ENCODE measurements at regions not wholly inside any gene's neighbourhood (a gene's known extent, or its start where the extent isn't known, plus 50 kb on each side); places are given as distances from the start of the nearest gene placed in this dataset.
"Not testable (repeated sequence)": the region's sequence is repeated elsewhere in the genome, so short reads cannot be mapped to it uniquely, and the experiment has no call there.

DNA sequence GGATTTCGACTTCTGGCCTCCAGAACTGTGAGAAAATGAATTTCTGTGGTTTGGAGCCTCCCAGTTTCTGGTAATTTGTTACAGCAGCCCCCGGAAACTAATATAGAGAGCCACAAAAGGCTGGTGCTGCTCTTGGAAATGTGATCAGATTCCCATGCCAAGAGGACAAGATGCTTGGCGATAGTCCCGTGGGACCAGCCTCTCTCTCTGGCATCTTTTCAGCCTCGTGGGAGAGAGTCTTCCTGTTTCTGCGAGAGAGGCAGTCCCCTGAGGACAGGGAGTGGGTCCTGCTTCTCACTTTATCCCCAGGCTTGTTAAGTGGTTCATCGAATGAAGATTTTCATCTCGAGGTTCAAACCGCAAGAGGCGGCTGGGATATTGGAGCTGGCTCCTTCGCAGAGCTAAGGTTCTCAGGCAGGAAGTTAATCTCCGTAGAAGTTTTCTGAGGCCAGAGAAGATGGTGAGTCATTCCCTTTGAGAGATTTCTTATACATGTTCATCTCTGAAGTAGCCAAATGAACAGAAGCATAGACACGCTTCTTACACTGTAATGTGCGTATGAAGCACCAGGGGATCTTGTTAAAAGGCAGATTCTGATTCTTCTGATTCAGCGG, 211.6 kb upstream of the SDK2 start:
- peaks cover 0 to 15% (median 0%) of the 10 kb centered on the region in 11 donors for H3K9me3 ChIP-seq
- H3K27ac ChIP-seq = peak overlapping the region in 1 of 10 donors; percentile 15
- DNase-seq = peak in 1 of 2 donors; percentile 9
- H3K27me3 ChIP-seq = peaks cover 0 to 13% (median 4%) of the 10 kb centered on the region in 7 donors
- 61 to 69% methylated on average over 15 of the region's 15 CpGs for WGBS, 2 donors
- H3K4me1 ChIP-seq = peaks cover 0 to 11% (median 0%) of the 10 kb centered on the region in 9 donors
- H3K4me3 ChIP-seq = no peak overlapping the region
- H3K36me3 ChIP-seq = no peaks in the 10 kb centered on the region
- peak in 4 of 8 donors; percentile 54 to 75 (median 62) for ATAC-seq
- TF ChIP-seq, protein P1, sequence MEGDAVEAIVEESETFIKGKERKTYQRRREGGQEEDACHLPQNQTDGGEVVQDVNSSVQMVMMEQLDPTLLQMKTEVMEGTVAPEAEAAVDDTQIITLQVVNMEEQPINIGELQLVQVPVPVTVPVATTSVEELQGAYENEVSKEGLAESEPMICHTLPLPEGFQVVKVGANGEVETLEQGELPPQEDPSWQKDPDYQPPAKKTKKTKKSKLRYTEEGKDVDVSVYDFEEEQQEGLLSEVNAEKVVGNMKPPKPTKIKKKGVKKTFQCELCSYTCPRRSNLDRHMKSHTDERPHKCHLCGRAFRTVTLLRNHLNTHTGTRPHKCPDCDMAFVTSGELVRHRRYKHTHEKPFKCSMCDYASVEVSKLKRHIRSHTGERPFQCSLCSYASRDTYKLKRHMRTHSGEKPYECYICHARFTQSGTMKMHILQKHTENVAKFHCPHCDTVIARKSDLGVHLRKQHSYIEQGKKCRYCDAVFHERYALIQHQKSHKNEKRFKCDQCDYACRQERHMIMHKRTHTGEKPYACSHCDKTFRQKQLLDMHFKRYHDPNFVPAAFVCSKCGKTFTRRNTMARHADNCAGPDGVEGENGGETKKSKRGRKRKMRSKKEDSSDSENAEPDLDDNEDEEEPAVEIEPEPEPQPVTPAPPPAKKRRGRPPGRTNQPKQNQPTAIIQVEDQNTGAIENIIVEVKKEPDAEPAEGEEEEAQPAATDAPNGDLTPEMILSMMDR (IDR thresholded peaks at IDR 0.05) = no peak
- intact Hi-C loops (cut with DNase I) = loop anchor here in 1 of 10 donors (10.0 kb wide), 1 partner anchor 201 kb away; no protein-coding TSS in a partner anchor

DNA sequence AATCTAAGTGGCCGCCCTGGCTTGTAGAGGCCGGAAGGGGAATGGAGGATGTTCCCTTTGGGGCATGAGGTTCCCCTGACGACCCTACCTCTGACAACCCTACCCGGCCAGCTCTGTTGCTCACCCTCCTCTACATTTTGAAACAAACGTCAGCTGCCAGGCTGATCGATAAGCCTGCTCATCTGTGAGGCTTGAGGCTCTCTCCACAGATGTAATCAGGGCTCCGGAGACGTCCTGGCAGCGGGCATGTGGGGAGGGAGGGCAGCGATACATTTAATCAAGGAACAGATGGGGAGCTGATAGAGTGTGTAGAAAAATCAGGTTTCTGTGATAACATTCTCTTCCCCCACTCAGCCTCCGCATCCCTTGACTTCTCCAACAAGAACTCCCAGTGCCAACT, 212.3 kb upstream of the SDK2 start:
- intact Hi-C loops (cut with DNase I) = loop anchor here in 1 of 10 donors (10.0 kb wide), 1 partner anchor 202 kb away; no protein-coding TSS in a partner anchor
- ATAC-seq (no peak), DNase-seq (no peak)
- 62 to 70% methylated on average over 11 of the region's 11 CpGs for WGBS, 2 donors
- peak overlapping the region in 1 of 10 donors; percentile 15 for H3K27ac ChIP-seq
- TF ChIP-seq, protein P1 (IDR thresholded peaks at IDR 0.05) = no peak
- H3K27me3 ChIP-seq = peaks cover 0 to 13% (median 4%) of the 10 kb centered on the region in 7 donors
- peaks cover 0 to 11% (median 0%) of the 10 kb centered on the region in 9 donors for H3K4me1 ChIP-seq
- no peaks in the 10 kb centered on the region for H3K36me3 ChIP-seq
- no peak overlapping the region for H3K4me3 ChIP-seq
- H3K9me3 ChIP-seq = peaks cover 0 to 15% (median 0%) of the 10 kb centered on the region in 11 donors

DNA sequence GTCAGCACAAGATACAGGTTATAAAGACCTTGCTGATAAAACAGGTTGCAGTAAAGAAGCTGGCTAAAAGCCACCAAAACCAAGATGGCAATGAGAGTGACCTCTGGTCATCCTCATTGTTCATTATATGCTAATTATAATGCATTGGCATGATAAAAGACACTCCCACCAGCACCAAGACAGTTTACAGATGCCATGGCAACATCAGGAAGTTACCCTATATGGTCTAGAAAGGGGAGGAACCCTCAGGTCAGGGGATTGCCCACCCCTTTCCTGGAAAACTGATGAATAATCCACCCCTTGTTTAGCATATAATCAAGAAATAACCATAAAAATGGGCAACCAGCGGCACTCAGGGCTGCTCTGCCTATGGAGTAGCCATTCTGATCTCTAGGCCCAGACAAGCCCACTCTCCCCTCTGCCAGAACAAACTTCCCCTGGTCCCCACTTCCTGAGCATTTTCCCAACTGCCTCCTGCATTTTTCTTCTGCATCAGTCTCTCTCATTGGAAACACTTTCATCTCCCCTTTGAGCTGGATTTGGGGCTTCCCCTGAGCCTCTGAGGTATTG, 215.3 kb upstream of the SDK2 start:
- peaks cover 0 to 10% (median 0%) of the 10 kb centered on the region in 11 donors for H3K9me3 ChIP-seq

DNA sequence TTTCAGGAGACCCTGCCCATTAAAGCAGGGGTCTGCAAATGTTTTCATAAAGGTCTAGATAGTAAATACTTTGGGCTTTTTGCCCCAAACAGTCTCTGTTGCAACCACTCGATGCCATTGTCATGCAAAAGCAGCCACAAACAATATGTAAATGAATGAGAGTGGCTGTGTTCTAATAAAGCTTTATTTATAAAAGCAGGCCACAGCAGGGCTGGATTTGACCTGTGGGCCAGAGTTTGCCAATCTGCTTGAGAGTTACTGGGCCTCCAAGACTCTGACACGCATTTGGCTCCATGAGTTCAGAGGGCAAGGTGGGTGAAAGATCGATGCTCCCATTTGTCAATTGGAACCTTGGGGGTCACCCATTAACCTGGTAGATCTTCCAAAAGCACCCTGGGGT, 217.3 kb upstream of the SDK2 start:
- H3K27me3 ChIP-seq = peaks cover 0 to 13% (median 4%) of the 10 kb centered on the region in 7 donors
- TF ChIP-seq, protein P1 (IDR thresholded peaks at IDR 0.05) = no peak
- DNase-seq = no peak
- no peaks in the 10 kb centered on the region for H3K36me3 ChIP-seq
- no peak for ATAC-seq
- WGBS, 2 donors = 95 to 96% methylated on average over 3 of the region's 3 CpGs
- H3K4me3 ChIP-seq = no peak overlapping the region
- H3K4me1 ChIP-seq = peaks cover 0 to 5% (median 0%) of the 10 kb centered on the region in 9 donors
- H3K9me3 ChIP-seq = no peaks in the 10 kb centered on the region
- H3K27ac ChIP-seq = no peak overlapping the region
- intact Hi-C loops (cut with DNase I) = no loop called here

More for the DNA sequence above, 215.3 kb upstream of the SDK2 start:
- Histone ChIP-seq H3K27me3 (peaks cover 0 to 13% (median 4%) of the 10 kb centered on the region in 7 donors), H3K4me1 (peaks cover 0 to 11% (median 0%) of the 10 kb centered on the region in 9 donors)
- intact Hi-C loops (cut with DNase I) = loop anchor here in 1 of 10 donors (10.0 kb wide), 1 partner anchor 205 kb away; no protein-coding TSS in a partner anchor
- H3K27ac ChIP-seq, ATAC-seq, H3K36me3 ChIP-seq, DNase-seq, H3K4me3 ChIP-seq: not testable (repeated sequence)
- WGBS, 2 donors = 97 to 100% methylated on average over 1 of the region's 1 CpG
